ENCODE measurements at regions not wholly inside any gene's neighbourhood (a gene's known extent, or its start where the extent isn't known, plus 50 kb on each side); places are given as distances from the start of the nearest gene placed in this dataset.
"Not testable (repeated sequence)": the region's sequence is repeated elsewhere in the genome, so short reads cannot be mapped to it uniquely, and the experiment has no call there.

GRCh38 chr14:22255017-22255950 lies 333.7 kb downstream of the DAD1 start:
- no peak overlapping the region for H3K4me3 ChIP-seq (ENCODE audit: low read depth, low read length)
- DNase-seq (ENCODE audit: low read depth, low spot score), result no peak
- in situ Hi-C loops (cut with HindIII; ENCODE audit: low sequenced_read_pairs), result no loop called here
- no peak for TF ChIP-seq CTCF (IDR thresholded peaks at IDR 0.05; ENCODE audit: low read depth, low read length)

GRCh38 chr14:22252686-22253085 lies 336.3 kb downstream of the DAD1 start:
- DNase-seq (ENCODE audit: low read depth, low spot score), result no peak
- TF ChIP-seq CTCF (IDR thresholded peaks at IDR 0.05; ENCODE audit: low read depth, low read length), result no peak
- no peak overlapping the region for H3K4me3 ChIP-seq (ENCODE audit: low read depth, low read length)
- in situ Hi-C loops (cut with HindIII; ENCODE audit: low sequenced_read_pairs), result no loop called here

GRCh38 chr14:22251090-22251489 lies 337.9 kb downstream of the DAD1 start:
- in situ Hi-C loops (cut with HindIII; ENCODE audit: low sequenced_read_pairs), result no loop called here
- H3K4me3 ChIP-seq (ENCODE audit: low read depth, low read length), result no peak overlapping the region
- no peak for DNase-seq (ENCODE audit: low read depth, low spot score)
- no peak for TF ChIP-seq CTCF (IDR thresholded peaks at IDR 0.05; ENCODE audit: low read depth, low read length)

- TF ChIP-seq CTCF (IDR thresholded peaks at IDR 0.05; ENCODE audit: low read depth, low read length), result no peak
- no peak for DNase-seq (ENCODE audit: low read depth, low spot score)
- no peak overlapping the region for H3K4me3 ChIP-seq (ENCODE audit: low read depth, low read length)
- in situ Hi-C loops (cut with HindIII; ENCODE audit: low sequenced_read_pairs), result no loop called here
These were observed 339.3 kb downstream of the DAD1 start for GRCh38 chr14:22249770-22250169.

GRCh38 chr14:22243971-22244581 lies 344.9 kb downstream of the DAD1 start:
- TF ChIP-seq CTCF (IDR thresholded peaks at IDR 0.05; ENCODE audit: low read depth, low read length), result no peak
- no peak overlapping the region for H3K4me3 ChIP-seq (ENCODE audit: low read depth, low read length)
- DNase-seq (ENCODE audit: low read depth, low spot score), result no peak
- in situ Hi-C loops (cut with HindIII; ENCODE audit: low sequenced_read_pairs), result no loop called here

GRCh38 chr14:22238320-22238719 lies 350.7 kb downstream of the DAD1 start:
- DNase-seq (ENCODE audit: low read depth, low spot score); H3K4me3 ChIP-seq (ENCODE audit: low read depth, low read length); in situ Hi-C loops (cut with HindIII; ENCODE audit: low sequenced_read_pairs): not testable (repeated sequence)

GRCh38 chr14:22233377-22233776 lies 355.6 kb downstream of the DAD1 start:
- DNase-seq (ENCODE audit: low read depth, low spot score), result no peak
- TF ChIP-seq CTCF (IDR thresholded peaks at IDR 0.05; ENCODE audit: low read depth, low read length), result no peak
- in situ Hi-C loops (cut with HindIII; ENCODE audit: low sequenced_read_pairs), result no loop called here
- H3K4me3 ChIP-seq (ENCODE audit: low read depth, low read length), result no peak overlapping the region

Data from astrocyte of the spinal cord (primary cell).